Esophagus muscularis mucosa (tissue), 4 donors: ENCODE measurements at regions not wholly inside any gene's neighbourhood (a gene's known extent, or its start where the extent isn't known, plus 50 kb on each side); places are given as distances from the start of the nearest gene placed in this dataset.
"Not testable (repeated sequence)": the region's sequence is repeated elsewhere in the genome, so short reads cannot be mapped to it uniquely, and the experiment has no call there.

ENCODE experiments used
- DNase-seq: peaks from one replicate; pipeline ENCODE4 v3.0.0-alpha.2; 2017; ENCODE audit errors: extremely low spot score
- H3K27ac ChIP-seq, 4 donors: fragments of 200-600 bp; sonication (generic); replicated peaks in 1 of 4; 1 replicate in 3 of 4; 2 replicates in 1 of 4; pipeline ENCODE4 v1.5.1; 2016 to 2019; ENCODE audit warnings: mild to moderate bottlenecking in 1 of 4
- H3K27me3 ChIP-seq, 4 donors: fragments of 200-600 bp; sonication (generic); one replicate each; pipeline versions ENCODE4 v1.5.1 to v1.6.0; 2016 to 2019
- H3K36me3 ChIP-seq, 4 donors: fragments of 200-600 bp; sonication (generic); one replicate each; pipeline ENCODE4 v1.5.1; 2016 to 2019
- H3K4me1 ChIP-seq, 4 donors: fragments of 200-600 bp; sonication (generic); one replicate each; pipeline ENCODE4 v1.5.1; 2016 to 2019
- H3K4me3 ChIP-seq, 4 donors: fragments of 200-600 bp; sonication (generic); 1 replicate in 2 of 4; 2 replicates in 2 of 4; pipeline ENCODE4 v1.5.1; 2016 to 2019; ENCODE audit warnings: mild to moderate bottlenecking in 4 of 4, moderate library complexity in 1 of 4
- H3K9me3 ChIP-seq, 4 donors: fragments of 200-600 bp; sonication (generic); 1 replicate in 3 of 4; 2 replicates in 1 of 4; pipeline ENCODE4 v1.5.1; 2016 to 2019
- CTCF ChIP-seq, 3 experiments: fragments of 200-600 bp in 2 of 3; fragments of 450-650 bp in 1 of 3; sonication (generic) in 2 of 3; IDR thresholded peaks; one replicate each; pipeline ENCODE4 v1.5.1; 2017 to 2019; ENCODE audit warnings: antibody characterized with exemption in 3 of 3, mild to moderate bottlenecking in 2 of 3, moderate library complexity in 1 of 3
- EP300 ChIP-seq: sonication (generic); formaldehyde crosslinking; IDR thresholded peaks from one replicate; pipeline ENCODE4 v1.6.1; 2017; ENCODE audit warnings: antibody characterized with exemption
- POLR2A ChIP-seq: fragments of 450-650 bp; IDR thresholded peaks from one replicate; pipeline ENCODE4 v1.6.1; 2017; ENCODE audit warnings: antibody characterized with exemption, moderate library complexity, mild to moderate bottlenecking, low read depth
- POLR2AphosphoS5 ChIP-seq, 2 donors: sonication (generic); formaldehyde crosslinking; IDR thresholded peaks; one replicate each; pipeline ENCODE4 v1.6.1; 2017; ENCODE audit warnings: antibody characterized with exemption in 2 of 2
- WGBS: methylation state at CpG from one replicate; pipeline ENCODE4 v1.1.5; 2018; 5-methylcytosine and 5-hydroxymethylcytosine counted together
- intact Hi-C: fragments of 100-400 bp; cut with DNase I; formaldehyde crosslinking; loops from one replicate; pipeline ENCODE4 v1.15.1; 2023

DNA sequence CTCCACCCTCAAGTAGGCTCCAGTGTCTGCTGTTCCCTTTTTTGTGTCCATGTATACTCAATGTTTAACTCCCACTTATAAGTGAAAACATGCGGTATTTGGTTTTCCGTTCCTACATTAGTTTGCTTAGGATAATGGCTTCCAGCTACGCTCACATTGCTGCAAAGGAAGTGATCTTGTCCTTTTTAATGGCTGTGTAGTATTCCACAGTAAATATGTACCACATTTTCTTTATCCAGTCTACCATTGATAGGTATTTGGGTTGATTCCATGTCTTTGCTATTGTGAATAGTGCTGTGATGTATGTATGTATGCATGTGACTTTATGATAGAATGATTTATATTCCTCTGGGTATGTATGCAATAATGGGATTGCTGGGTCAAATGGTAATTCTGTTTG lies 144.6 kb downstream of the BRD1 start:
- H3K27ac ChIP-seq: no peak overlapping the region
- intact Hi-C loops: no loop called here
- H3K27me3 ChIP-seq: peaks cover 0 to 47% (median 7%) of the 10 kb centered on the region in 4 donors
- TF ChIP-seq POLR2AphosphoS5 (IDR thresholded peaks at IDR 0.05): no peak
- no peak for TF ChIP-seq POLR2A
- TF ChIP-seq EP300: no peak
- no peak for TF ChIP-seq CTCF (IDR thresholded peaks at IDR 0.05)
- H3K4me3 ChIP-seq: no peak overlapping the region
- H3K36me3 ChIP-seq: no peaks in the 10 kb centered on the region
- H3K9me3 ChIP-seq: no peaks in the 10 kb centered on the region
- DNase-seq: no peak
- 90% methylated on average over 3 of the region's 3 CpGs for WGBS
- no peaks in the 10 kb centered on the region for H3K4me1 ChIP-seq

DNA sequence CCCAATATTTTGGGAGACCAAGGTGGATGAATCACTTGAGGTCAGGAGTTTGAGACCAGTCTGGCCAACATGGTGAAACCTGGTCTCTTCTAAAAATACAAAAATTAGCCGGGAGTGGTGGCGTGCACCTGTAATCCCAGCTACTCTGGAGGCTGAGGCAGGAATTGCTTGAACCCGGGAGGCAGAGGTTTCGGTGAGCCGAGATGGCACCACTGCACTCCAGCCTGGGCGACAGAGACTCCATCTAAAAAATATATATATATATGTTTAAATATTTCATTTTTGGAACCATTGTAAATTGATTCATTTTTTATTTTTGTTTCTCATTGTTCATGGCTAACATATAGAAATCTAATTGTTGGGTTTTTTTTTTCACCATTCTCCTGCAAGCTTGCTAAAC lies 146.9 kb downstream of the BRD1 start:
- H3K27ac ChIP-seq, DNase-seq, H3K36me3 ChIP-seq, H3K4me3 ChIP-seq, H3K4me1 ChIP-seq, H3K9me3 ChIP-seq, intact Hi-C loops: not testable (repeated sequence)
- H3K27me3 ChIP-seq: peaks cover 0 to 47% (median 2%) of the 10 kb centered on the region in 4 donors
- WGBS: 92% methylated on average over 6 of the region's 6 CpGs

GRCh38 chr22:49678842-49679170 lies 148.9 kb downstream of the BRD1 start:
- H3K36me3 ChIP-seq: no peaks in the 10 kb centered on the region
- intact Hi-C loops: no loop called here
- DNase-seq: no peak

DNA sequence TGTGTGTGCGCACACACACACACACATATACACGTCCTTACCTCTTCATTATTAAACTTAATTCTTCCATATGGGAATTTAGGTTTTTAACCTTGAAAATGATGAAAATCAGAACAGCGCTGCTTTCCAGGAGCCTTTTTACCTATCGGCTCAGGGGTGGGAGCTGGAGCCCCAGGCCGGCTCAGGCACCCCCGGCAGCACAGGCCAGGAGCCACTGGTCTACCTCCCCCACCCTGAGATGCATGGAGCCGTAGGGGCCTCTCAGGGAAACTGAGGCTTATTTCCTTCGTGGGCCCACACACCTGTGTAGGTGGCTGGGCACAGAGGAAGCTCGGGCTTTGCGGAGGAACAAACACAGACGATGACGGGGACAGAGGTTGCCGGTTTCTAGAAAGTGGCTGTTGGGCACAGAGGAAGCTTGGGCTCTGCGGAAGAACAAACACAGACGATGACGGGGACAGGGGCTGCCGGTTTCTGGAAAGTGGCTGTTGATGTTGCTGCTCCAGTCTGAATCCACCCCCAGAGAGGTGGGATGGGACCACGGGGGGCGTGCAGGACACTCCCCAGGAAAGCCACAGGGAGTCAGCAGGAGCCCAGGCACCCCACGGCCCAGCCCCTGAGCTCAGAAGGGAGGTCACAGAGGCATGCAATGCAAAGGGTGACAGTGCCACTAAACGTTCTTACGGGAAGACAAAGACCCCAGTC lies 149.4 kb downstream of the BRD1 start:
- no peak overlapping the region for H3K27ac ChIP-seq
- intact Hi-C loops: no loop called here
- H3K27me3 ChIP-seq: peaks cover 0 to 55% (median 6%) of the 10 kb centered on the region in 4 donors
- 63% methylated on average over 21 of the region's 22 CpGs for WGBS
- TF ChIP-seq POLR2A: no peak
- no peak for TF ChIP-seq POLR2AphosphoS5 (IDR thresholded peaks at IDR 0.05)
- no peak for TF ChIP-seq CTCF (IDR thresholded peaks at IDR 0.05)
- TF ChIP-seq EP300: no peak
- H3K4me1 ChIP-seq: no peaks in the 10 kb centered on the region
- no peak overlapping the region for H3K4me3 ChIP-seq
- no peak for DNase-seq
- no peaks in the 10 kb centered on the region for H3K36me3 ChIP-seq
- H3K9me3 ChIP-seq: no peaks in the 10 kb centered on the region

More at GRCh38 chr22:49678842-49679170, 148.9 kb downstream of the BRD1 start:
- Histone ChIP-seq H3K27ac (no peak overlapping the region), H3K4me3 (no peak overlapping the region), H3K27me3 (peaks cover 0 to 51% (median 4%) of the 10 kb centered on the region in 4 donors), H3K4me1 (no peaks in the 10 kb centered on the region), H3K9me3 (no peaks in the 10 kb centered on the region)
- TF ChIP-seq POLR2AphosphoS5 (IDR thresholded peaks at IDR 0.05) (no peak), POLR2A (no peak)
- 39% methylated on average over 10 of the region's 10 CpGs for WGBS

DNA sequence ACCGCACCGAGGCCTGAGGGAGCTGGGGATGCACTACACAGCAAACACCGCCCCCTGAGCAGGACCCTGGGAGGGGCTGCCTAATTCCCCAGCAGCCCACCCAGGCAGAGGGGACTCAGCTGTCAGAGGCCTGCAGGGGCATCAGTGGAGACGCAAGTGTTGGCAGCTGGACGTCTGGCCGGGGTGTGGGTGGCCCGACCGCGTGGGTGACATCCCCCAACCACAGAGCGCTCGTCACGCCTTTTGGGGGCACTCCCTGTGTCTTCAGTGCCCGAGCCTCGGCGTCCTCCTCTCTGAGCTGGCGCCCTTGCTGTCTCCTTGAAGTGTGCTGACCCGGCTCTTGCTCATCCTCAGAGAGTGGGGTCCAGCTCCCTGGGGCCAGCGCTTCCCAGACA lies 150.2 kb downstream of the BRD1 start:
- TF ChIP-seq POLR2AphosphoS5 (IDR thresholded peaks at IDR 0.05) (no peak), POLR2A (no peak), CTCF (IDR thresholded peaks at IDR 0.05) (no peak), EP300 (no peak)
- H3K4me3 ChIP-seq: no peak overlapping the region
- no peak for DNase-seq
- WGBS: 47% methylated on average over 9 of the region's 18 CpGs
- no peaks in the 10 kb centered on the region for H3K9me3 ChIP-seq
- no peak overlapping the region for H3K27ac ChIP-seq
- intact Hi-C loops: no loop called here
- H3K36me3 ChIP-seq: no peaks in the 10 kb centered on the region
- peaks cover 0 to 60% (median 6%) of the 10 kb centered on the region in 4 donors for H3K27me3 ChIP-seq
- H3K4me1 ChIP-seq: no peaks in the 10 kb centered on the region
